ENCODE measurements at regions not wholly inside any gene's neighbourhood (a gene's known extent, or its start where the extent isn't known, plus 50 kb on each side); places are given as distances from the start of the nearest gene placed in this dataset.

DNA sequence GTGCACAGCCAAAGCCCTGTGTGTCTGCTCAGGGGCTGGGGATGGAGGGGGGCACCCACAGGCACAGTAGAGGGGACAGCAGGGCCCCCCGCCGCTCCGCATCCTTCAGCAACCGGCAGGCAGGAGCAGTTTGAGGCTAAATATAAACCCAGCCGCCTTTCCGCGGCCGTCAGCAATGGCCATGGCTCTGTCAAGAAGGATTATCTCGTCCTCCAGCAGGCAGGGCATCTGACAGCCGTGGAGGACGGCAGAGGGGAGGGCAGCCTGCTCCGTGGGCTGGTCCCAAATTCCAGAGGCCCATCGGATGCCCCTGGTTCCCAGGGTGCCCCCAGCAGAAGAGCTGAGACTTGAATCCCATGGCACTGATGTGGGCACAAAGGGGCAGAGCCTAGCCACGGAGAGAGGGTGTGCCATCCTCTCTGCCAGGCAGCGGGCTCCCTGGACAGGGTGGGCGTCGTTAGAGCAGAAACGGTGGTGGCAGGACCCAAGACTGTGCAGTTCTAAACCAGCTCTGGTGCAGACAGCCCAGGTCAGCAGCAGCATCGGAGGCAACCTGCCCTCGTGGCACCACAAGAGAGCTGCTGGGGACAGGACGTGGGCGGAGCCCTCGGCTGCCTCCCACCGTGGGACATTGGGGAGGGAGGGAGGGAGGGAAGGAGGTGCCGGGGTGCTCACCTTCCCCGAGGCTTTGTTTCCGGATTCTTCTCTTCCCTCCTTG, 198.8 kb upstream of the CIBAR2 start:
- TF ChIP-seq CTCF (IDR thresholded peaks at IDR 0.05), result no peak
- TF ChIP-seq POLR2A (IDR thresholded peaks at IDR 0.05), result no peak

All from vagina (tissue), 2 donors.